ENCODE measurements at regions not wholly inside any gene's neighbourhood (a gene's known extent, or its start where the extent isn't known, plus 50 kb on each side); places are given as distances from the start of the nearest gene placed in this dataset.
"Not testable (repeated sequence)": the region's sequence is repeated elsewhere in the genome, so short reads cannot be mapped to it uniquely, and the experiment has no call there.

DNA sequence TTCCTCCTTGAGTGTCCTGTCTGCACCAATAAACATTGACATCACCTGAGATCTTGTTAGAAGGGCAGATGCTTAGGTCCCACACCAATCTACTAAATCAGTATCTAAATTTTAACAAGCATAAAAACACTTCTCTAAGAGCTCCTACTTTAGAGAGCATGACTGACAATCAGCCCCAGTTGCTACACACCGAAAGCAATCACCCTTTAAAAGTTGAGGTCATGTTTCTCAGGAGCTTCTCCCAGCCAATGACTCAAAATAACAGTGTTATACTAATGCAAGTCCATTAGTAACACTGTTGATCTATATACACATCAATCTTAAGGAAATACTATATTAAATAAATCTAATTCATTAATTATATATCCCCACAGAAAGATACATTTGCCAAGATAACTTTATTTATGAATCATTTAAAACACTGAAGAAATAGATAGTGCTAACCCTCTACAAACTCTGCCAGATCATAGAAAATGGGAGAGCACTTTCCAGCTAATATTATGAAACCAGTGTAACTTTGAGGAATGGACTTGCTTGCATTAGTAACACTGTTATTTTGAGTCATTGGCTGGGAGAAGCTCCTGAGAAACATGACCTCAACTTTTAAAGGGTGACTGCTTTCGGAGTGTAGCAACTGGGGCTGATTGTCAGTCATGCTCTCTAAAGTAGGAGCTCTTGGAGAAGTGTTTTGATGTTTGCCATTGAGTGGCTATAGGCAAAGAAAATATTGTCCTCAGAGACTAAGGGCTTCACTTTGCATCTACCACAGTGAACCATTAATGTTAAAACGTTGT is 109.8 kb upstream of the HDX start:
- no peak for DNase-seq

DNA sequence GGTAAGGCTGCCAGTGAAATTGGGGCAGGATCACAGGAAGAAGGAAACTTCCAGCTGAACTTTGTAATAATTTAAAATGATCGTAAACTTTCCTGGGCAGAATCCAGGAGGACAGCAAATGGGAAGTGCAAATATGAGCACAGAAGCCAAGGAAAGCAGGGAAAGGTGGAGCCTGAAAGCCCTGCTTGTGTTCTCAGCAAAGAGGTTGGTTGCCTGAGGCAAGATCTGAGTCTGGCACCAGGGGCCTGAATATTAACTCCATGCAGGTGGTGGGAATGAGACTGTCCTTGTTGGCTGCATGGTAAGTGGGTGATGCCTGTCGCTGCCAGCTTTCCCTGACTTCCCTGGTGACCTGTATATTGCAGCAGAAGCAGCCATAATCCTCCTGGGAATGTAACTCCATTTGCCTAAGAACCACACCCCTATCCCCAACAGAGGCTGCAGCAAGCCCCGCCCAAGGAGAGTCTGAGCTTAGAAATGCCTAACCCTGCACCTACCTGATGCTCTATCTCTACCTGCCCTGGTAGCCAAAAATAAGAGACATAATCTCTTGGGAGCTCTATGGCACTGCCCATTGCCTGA is 132.0 kb upstream of the HDX start:
- no peak for DNase-seq

GRCh38 chrX:84666086-84666485 is 163.8 kb upstream of the HDX start:
- no peak for DNase-seq

- DNase-seq: no peak
Observed at GRCh38 chrX:84690228-84690627, 188.0 kb upstream of the HDX start.

- no peak for DNase-seq
Observed at GRCh38 chrX:84709987-84710386, 207.7 kb upstream of the HDX start.

DNA sequence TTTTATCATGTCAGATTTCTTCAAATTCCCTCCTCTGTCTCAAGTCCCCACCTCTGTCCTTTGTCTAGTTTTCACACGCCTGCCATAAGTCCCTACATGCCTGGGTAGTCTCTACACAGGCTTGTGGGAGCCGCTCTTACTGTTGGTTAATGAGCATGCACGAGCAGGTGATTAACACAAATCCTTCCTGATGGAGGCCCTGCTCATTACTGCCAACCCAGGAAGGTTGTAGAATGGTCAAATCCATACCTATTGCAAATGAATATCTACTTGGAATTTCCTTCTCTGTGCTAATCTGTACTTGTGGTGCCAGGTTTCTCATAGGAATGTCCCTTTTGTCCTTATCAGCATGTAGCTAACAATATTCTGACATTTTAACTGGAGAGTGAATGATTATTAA is 208.4 kb upstream of the HDX start:
- DNase-seq: no peak

DNA sequence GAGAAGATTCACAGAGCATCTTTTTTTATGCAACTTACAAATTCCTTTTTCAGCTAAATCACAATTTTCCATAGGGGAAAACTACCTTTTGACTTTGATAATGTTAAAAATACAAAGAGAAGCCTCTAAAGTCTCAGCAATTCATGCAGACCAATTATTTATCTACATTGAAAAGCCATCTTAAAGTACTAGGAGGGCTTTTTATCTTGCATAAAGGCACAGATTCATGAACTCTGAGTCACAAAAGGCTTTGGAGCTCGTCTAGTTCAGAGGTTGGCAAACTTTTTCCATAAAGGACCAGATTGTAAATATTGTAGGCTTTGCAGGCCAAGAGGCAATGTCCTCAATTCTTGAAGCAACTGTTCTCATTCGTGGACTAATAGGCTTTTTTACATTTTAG is 210.4 kb upstream of the HDX start:
- no peak for DNase-seq

GRCh38 chrX:84715315-84715714 is 213.1 kb upstream of the HDX start:
- DNase-seq: no peak

DNA sequence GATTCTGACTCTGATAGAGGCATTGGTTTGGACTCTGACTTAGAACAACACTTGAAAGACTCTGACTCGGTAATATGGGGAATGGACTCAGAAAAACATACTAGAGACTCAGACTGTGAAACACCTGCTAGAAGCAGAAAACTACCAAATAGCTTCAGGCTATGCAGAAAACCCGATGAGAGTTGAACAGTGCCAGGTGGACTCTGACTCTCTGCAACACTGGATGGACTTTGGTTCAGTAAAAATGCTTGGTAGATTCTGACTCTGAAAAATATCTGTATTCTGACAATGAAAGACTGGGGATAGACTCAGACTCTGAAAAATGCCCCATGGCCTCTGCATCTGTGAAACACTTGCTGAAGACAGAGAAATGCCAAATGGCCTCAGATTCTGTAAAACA is 215.1 kb upstream of the HDX start:
- no peak for DNase-seq

- DNase-seq: no peak
Observed at GRCh38 chrX:84721416-84721815, 219.2 kb upstream of the HDX start.

GRCh38 chrX:84724576-84724975 is 222.3 kb upstream of the HDX start:
- DNase-seq: no peak

GRCh38 chrX:84729408-84729807 is 227.2 kb upstream of the HDX start:
- no peak for DNase-seq

- DNase-seq: peak; percentile 3 to 22
Observed at GRCh38 chrX:84729809-84730208, 227.6 kb upstream of the HDX start.

- no peak for DNase-seq
Observed at GRCh38 chrX:84735025-84735424, 232.8 kb upstream of the HDX start.

- no peak for DNase-seq
Observed at GRCh38 chrX:84737471-84737871, 235.2 kb upstream of the HDX start.

- DNase-seq: no peak
Observed at GRCh38 chrX:84747516-84747915, 245.3 kb upstream of the HDX start.

DNA sequence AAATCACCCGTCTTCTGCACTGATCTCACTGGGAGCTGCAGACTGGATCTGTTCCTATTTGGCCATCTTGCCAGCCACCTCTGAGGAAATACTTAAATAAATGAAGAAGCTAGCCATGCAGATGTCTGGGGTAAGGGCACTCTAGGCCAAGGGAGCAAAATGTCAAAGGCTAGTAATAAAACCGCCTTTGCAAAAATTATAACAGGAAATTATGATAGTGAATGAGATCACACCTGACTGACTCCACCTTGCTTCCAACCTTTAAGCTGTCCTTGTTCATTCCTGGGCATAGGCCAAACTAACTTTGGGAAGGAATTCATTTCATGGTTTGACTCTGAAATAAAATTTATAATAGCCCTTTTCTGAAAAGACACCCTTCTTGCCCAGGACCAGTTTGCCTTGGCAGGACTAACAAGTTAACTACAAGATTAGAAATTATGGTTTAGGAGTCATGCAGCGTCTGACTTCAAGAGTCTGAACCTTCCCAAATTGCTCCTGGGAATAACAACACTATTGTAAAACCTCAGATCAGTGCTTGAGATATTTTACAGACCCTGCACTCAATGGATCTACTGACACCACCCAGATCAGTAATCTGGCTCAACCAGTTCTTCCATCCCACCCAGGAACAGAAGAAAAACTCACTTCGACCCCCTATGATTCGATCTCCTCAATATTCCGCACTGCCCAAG is 246.9 kb upstream of the HDX start:
- no peak for DNase-seq

DNA sequence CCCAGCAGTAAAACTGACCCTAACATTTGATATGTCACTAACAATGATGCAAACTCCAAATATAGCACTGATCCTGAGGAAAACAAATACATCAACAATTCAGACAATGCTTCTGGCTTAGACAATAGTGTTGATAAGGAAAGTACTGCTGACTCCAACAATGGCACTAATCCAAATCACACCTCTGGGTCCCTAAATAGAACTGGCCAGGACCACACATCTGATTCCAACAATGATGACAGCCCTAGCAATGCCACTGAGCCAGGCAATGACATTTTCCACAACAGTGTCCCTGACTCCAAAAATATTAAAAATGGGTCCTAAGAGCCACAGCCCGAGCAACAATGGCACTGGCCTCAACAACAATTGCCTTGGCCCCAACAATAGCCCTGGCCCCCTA is 243.1 kb upstream of the APOOL start:
- DNase-seq: no peak

DNA sequence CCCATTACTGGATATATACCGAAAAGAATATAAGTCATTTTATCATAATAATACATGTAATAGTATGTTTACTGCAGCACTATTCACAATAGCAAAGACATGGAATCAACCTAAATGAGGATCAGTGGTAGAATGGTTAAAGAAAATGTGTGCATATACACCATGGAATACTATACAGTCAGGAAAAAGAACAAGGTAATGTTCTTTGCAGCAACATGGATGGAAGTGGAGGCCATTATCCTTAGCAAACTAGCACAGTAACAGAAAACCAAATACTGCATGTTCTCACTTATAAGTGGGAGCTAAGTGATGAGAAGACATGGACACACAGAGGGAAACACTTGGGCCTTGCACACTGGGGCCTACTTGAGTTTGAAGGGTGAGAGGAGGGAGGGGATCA is 207.4 kb upstream of the APOOL start:
- no peak for DNase-seq

DNA sequence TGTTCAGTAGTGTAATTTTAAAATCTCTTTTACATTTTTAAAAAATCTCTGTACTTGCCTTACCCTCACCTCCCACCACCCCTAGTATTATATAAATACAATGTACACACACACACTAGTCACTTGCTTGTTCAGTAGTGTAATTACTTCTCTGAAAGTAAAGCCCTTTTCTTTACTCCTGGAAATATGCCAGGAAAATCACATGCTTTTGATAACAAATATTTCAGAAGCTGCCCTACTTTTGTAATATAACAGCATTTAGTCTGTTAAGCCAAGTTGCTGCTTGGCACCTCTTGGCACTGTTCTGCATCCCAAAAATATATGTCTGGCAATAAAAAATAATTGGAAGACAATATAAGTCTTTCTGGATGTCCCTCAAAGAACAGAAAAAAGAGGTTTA is 172.8 kb upstream of the APOOL start:
- no peak for DNase-seq

DNA sequence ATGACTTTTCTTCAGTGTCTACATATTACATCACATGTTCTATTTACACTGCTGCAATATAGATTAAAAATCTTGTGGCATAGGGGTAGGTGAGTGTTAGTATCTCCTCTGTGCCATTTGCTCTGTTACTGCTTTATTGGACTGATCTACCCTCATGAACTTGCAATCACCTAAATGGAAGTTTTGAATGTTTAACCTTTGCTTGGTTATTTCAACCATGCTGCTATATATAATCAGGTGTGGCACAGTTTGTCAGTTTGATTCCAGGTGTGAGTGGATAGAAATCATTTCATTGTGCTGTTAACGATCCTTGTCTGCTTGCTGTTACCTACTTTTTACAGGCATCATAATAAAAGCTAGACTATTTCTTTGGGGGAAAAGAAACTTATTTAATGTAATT is 157.1 kb upstream of the APOOL start:
- DNase-seq: not testable (repeated sequence)

DNA sequence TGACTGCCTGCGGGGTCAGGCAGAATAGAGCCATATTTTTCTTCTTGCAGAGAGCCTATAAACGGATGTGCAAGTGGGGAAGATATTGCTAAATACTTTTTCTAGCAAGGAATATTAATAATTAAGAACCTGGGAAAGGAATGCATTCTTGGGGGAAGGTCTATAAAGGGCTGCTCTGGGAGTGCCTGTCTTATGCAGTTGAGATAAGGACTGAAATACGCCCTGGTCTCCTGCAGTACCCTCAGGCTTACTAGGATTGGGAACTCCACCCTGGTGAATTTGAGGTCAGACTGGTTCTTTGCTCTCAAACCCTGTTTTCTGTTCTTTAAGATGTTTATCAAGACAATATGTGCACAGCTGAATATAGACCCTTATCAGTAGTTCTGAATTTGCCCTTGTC is 152.5 kb upstream of the APOOL start:
- DNase-seq: not testable (repeated sequence)

DNA sequence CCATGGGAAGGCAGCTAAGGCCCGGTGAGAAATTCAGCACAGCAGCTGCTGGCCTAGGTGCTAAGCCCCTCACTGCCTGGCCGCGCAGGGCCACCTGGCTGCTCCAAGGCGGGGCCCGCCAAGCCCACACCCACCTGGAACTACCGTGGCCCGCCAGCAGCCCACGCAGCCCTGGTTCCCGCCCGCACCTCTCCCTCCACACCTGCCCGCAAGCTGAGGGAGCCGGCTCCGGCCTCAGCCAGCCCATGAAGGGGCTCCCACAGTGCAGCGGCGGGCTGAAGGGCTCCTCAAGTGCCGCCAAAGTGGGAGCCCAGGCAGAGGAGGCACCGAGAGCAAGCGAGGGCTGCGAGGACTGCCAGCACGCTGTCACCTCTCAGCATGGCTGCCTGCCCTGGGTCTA is 146.9 kb upstream of the APOOL start:
- not testable (repeated sequence) for DNase-seq

DNA sequence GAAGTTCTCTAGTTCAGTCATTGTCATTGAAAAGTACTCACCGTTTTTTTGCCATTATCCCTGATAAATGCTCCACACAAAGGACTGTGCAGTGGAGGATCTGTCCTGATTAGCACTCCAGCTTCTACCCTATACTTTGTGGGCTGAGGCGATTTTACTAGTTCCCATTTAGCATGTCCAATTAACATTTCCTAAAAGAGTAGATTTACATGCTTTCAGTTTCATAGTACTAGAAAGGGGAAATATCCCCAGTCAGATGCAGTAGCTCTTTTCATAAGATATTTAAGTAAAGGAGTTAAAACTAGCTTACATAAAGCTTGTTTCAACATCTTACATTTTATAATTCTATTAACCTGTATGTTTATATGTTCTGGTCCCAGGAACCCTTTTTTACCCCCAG is 144.9 kb upstream of the APOOL start:
- DNase-seq: not testable (repeated sequence)

All from AML-193 (cell line).